HUDEP-2 (cell line): ENCODE measurements at regions not wholly inside any gene's neighbourhood (a gene's known extent, or its start where the extent isn't known, plus 50 kb on each side); places are given as distances from the start of the nearest gene placed in this dataset.
"Not testable (repeated sequence)": the region's sequence is repeated elsewhere in the genome, so short reads cannot be mapped to it uniquely, and the experiment has no call there.

Source experiments
- DNase-seq, 76 experiments: peaks; one replicate each; lab custom pipeline; 2025; ENCODE audit not compliant: unreplicated experiment in 76 of 76; lab: John Stamatoyannopoulos, UW

DNA sequence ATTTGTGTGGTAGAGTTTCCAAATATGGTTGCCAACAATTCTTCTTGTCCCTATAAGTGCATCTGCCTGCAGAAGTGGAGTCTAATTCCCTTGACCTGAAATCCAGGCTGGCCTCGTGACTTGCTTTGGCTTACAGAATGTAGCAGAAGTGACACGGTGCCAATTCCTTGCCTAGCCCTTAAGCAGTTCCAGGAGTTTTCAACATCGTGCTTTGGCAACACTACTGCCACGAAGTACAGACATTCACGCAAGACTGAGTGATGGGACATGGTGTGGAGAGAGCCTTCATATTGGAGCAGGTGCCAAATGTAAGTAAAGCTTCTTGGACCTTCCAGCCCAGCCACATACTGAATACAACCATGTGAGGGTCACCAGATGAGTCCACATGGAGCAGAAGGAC, 92.9 kb upstream of the NEK6 start:
- no peak for DNase-seq

DNA sequence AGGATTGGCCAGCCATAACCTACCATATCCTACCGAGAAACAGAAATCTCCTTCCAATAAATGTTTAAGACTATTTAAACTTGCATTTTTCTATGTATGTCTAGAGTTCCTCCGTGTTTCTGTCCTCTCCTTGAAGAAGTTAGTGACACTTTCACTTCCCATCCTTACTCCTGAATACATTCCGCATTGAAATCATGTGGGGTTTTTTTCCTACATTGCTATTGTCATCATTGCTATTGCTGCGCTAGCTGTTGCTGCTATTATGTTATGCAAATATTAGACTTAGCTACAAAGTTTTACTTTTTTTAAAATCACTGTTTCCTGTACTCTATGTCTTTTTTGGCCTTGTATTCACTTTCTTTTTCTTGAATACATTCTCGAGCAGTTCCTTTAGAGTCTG, 83.3 kb upstream of the NEK6 start:
- DNase-seq: no peak

DNA sequence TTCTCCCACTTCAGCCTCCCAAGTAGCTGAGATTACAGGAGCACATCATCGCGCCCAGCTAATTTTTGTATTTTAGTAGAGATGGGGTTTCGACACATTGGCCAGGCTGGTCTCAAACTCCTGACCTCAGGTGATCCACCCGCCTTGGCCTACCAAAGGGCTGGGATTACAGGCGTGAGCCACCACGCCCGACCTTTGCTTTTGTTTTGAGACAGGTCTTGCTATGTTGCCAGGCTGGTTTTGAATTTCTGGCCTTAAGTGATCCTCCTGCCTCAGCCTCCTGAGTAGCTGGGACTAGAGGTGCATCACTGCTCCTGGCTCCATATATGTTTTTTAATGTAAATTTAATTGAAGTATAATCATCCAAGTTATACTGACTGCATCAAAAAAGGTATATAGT, 80.2 kb upstream of the NEK6 start:
- DNase-seq: not testable (repeated sequence)

DNA sequence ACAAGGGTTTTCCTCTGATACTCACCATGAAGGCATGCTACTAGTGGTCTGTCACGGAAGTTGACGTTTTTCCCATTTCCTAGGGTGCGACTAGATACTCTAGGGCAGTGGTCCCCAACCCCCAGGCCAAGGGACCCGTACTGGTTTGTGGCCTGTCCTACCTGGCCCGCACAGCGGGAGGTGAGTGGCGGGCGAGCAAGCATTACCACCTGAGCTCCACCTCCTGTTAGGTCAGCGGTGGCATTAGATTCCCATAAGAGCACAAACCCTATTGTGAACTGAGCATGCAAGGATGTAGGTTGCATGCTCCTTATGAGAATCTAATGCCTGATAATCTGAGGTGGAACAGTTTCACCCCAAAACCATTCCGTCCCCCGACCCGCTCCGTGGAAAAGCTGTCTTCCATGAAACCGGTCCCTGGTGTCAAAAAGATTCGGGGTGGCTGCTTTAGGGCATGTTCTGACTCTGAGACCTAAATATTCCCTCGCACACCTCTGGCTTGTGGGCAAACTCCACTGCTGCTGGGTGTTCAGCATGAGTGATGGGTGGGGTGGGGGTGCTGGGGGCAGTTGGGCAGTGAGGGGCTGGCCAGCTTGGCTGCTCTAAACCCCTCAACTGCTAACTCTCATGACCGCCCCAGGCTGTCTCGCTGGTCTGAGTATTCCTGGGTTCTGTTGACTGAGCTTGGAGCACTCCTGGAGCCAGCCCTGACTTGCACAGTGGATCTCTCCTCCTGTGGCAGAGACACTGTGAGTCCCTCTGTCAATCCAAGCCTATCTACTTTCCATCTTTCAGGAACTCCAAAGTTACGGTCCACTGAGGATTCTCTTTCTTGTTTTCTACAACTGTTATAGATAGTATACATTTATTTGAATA, 78.3 kb upstream of the NEK6 start:
- no peak for DNase-seq

DNA sequence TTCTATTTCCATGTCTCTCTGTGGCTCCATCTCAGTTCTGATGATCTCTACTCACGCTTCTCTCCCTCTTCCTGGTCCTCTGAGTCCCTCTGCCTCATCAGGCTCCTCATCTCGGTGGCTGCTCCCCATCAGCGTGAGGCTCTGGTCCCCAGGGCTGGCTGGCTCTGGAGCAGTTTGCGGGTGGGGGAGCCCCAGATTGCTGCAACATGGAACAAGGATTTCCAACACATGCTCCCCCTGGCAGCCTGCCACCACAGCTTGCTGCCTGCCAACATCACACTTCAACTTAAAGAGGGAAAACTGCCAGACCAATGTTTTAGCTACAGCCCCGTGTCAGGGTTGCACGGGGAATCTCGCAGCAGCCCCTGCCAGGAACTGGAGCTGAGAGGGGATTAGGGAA, 77.2 kb upstream of the NEK6 start:
- peak in 1 of 76 experiments; percentile 6 for DNase-seq

DNA sequence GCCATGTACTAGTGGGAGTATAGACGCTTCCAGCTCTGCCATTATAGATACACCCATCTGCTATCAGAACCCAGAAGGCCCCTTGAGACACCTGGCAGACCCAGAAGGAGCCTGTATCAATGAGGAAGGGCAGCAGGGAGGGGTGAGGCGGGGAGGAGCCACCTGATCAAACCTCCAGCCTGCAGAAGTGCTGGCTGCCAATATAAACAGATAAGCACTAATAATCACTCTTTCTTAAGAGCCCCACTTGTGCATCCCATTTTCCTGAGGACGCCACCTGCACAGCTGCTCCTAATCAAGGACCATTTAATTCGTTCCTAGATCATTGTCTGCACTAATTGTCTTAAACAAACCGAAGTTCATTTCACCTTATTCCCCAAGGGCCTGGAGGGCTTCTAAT, 75.0 kb upstream of the NEK6 start:
- no peak for DNase-seq

DNA sequence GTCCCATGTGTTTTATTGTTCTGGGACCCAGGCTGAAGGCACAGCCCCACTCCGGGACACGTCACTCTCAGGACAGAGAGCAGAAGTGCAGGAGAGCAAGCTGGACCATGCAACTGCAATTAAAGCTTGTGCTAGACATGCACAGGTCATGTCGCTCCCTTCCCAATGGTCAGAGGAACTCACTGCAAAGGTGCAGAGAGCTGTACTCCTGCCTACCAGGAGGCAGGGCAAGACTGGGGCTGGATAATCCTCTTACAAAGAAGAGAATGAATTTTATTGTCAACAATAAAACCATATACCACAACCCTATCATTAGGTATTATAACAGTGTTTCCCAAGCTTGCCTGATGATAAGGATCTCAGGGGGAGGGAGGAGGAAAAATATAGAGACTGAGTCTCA, 74.0 kb upstream of the NEK6 start:
- DNase-seq: no peak

DNA sequence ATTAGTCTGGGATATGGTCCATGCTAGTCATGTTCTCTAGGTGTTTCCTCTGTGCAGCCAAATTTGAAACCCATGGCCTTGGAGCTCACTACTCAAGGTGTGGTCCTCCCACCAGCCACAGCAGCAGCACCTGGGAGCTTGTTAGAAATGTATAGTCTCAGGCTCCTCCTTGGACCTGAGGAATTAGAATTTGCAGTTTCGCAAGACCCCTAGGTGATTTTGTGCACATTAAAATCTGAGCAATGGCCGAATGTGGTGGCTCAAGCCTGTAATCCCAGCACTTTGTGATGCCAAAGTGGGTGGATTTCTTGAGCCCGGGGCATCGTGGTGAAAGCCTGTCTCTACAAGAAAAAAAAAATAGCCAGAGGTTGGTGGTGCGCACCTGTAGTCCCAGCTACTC, 72.3 kb upstream of the NEK6 start:
- no peak for DNase-seq

DNA sequence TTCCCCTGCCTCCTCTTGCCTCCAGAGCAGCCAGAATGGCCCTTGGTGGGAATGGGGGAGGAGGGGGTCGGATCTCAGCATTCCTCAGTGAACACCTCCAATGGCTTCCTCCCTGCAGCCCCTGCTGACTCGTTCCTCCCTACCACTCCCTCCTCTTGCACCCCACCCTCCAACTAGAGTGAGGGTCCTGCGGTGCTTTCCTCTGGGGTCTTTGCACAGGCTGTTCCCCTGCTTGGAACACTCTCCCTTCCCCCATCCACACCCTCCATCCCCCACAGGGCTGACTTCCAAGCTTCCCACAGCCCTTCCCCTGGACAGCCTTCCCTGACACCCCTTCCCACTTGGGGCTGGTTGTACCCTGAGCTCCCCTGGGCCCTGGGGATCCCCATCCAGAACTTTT, 70.4 kb upstream of the NEK6 start:
- no peak for DNase-seq

DNA sequence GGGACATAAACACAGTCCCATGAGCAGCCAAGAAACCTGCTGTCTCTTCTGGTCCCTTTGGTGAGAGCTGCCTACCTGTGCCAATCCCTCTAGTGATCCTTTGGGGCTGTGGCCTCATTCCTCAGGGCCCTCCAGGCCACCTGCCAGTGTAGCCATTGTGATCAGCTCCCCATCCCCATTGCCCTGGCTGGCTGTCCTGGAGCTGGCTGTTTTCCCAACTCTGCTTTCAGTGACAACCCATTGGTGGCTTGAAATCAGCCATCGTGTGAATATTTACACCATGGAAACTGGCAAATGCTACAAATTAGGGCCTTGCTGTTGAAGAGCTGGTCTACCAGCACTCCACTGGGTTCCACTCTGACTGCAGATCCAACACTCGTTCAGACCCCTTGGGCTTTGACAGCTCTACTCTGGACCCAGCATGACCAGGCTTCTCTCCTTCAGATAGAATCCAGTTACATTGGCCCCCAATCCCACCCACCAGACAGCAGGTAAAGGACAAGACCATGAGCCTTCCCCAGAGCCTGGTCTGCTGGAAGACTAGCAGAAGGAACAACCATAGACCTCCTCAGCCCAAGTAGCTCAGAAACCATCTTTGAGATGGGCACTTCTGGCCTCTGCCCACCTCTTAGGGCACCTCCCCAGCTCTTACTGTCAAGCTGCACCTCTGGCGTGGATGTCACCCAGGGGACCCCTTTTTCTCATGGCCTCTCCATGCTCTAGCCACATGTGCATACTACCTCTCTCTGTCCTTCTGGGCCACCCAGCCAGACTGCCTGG, 69.2 kb upstream of the NEK6 start:
- DNase-seq: no peak

DNA sequence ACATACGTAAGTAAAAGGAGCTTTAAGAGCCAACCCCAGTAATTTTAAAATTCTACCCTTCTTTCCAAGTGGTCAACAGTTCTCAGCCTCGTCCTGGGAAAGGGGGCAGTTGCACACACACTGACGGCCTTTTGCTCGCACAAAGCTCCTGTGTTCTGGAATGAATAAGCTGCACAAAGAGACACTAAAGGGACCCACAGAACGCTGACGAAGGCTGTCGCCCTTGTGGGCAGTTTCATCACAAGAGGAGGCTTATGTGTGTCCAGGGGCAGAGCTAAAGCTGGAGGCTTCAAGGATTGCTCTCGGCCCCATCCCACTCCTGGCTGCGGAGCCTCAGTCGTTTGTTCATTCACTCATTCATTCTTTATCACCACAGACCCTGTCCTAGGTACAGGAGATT, 67.0 kb upstream of the NEK6 start:
- DNase-seq: no peak

DNA sequence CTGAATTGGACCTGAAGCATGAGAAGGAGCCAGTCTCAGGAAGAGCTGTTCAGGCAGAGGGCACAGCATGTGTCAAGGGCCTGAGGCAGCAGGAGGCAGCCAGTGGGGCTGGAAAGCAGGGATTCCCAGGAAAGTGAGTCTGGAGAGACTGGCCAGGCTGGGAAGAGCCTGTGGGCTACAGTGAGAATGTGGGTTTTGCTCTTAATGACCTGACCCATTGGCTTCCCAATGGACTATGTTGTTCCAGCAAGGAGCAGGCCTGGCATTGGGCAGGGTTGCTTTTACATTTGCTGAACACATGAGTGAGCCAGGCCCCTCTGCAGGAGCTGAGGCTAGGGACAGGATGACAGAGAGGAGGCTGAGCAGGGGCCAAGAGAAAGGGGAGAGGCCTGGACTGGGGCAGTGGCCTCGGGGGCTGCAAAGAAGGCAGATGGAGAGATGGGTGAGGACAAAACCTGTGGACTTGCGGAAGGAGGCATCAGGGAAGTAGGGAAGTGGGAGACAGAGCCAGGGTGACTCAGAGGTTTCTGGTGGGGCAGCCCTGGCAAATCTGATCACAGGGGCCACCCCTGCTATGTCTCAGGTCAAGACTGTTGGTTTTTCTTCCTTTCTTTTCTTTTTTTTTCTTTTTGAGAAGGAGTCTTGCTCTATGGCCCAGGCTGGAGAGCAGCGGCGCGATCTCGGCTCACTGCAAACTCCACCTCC, 65.9 kb upstream of the NEK6 start:
- DNase-seq: no peak

DNA sequence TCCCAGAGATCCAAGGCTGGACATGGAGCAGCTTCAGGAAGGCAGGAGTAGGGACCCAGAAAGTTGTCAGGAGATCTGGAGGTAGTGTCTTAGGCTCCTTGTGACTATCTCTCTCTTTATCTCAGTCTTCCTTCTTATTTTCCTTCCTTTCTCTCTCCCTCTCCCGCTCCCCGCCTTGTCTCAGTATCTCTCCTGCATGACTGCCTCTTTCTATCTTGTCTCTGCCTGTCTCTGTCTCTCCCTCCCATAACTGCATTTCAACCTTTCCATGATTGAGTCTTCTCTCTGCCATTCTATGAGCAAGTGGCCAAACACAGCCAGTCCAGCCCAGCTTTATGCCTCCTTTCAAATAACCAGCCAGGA, 61.0 kb upstream of the NEK6 start:
- no peak for DNase-seq

DNA sequence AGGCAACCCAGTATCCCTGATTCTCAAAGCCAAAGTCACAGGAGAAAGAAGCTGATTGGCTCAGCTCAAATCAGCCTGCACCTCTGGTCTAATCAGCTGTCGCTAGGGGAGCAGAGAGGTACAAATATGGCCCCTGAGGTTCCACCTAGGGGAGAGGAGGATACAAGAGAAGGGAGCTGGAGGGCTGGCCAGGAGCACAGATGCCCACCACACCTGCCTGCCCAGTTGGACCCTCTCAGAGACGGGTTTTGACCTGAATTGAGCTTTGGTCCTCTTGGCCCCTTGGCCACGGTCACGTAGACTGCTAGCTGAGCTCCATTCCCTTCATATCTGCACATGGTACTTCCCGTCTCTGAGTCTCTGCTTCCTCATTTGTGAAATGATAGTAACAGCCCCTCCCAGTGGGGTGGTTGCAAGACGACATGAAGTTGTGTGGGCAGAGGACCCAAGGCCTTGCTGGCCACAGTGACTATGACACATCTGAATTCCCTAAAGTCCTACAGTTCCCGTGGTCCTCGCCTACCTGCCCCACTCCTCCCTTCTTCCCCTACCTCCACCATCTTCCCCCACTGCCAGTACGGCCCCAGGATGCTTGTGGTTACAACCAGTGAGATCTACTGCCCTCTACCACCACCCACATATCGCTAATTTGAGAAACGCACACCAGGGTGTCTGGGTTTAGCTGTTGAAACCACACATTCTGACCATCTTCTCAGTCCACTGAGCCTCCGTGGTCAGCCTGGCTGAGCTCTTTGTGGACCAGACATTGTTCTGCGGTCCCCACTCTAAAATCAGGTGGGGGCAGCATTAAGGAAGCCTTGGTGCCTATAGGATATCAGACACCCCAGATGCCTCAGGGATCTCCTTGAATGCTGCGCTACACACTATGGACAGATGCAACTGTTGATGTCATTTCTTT, 60.3 kb upstream of the NEK6 start:
- peak in 6 of 76 experiments; percentile 1 to 18 (median 8) for DNase-seq

DNA sequence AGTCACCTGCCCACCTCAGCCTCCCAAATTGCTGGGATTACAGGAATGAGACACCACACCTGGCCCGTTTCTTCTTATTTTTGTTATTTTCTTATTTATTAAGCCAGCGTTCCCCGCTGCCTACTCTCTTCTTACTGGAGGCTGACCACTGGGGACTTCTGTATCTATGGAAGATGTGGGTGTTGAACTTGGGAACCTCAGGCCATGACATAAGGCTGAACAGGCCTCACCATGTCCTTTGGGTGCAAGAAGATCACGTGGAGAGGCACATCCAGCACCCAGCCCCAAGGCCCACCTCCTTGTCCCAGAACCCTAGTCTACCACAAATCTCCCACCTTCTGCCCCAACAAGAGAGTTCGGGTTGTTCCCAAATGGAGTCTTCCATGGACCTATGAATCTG, 59.4 kb upstream of the NEK6 start:
- DNase-seq: no peak

DNA sequence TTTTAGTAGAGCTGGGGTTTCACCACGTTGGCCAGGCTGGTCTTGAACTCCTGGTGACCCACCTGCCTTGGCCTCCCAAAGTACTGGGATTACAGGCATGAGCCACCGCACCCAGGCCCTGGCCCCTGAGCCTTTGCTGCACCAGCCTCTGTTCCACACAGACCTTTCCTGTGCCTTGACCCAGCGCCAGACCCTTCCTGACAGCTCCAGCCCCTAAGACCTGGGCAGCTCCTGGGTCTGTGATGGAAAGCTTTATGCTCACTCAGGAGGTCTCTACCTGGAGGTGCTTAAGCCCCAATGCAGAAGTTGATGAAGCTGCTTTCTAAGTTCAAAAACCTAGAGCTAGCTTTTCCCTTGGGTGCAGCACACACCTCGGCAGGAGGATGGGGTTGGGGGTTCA, 58.8 kb upstream of the NEK6 start:
- no peak for DNase-seq

DNA sequence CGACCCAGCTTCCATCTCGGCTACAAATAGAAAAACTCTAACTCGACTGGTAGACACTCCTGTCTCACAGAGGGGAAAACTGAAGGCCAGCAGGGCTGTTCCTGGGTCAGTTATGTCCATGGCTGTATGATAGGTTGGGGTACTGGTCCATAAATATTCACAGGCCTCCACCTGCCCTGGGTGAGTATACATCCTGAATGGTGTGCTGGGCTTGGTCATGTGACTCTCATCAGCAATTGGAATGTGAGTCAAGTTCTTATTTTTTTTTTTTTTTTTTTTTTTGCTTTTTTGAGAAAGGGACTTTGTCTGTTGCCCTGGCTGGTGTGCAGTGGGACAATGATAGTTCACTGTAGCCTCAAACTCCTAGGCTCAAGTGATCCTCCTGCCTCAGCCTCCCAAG, 58.3 kb upstream of the NEK6 start:
- DNase-seq: no peak

DNA sequence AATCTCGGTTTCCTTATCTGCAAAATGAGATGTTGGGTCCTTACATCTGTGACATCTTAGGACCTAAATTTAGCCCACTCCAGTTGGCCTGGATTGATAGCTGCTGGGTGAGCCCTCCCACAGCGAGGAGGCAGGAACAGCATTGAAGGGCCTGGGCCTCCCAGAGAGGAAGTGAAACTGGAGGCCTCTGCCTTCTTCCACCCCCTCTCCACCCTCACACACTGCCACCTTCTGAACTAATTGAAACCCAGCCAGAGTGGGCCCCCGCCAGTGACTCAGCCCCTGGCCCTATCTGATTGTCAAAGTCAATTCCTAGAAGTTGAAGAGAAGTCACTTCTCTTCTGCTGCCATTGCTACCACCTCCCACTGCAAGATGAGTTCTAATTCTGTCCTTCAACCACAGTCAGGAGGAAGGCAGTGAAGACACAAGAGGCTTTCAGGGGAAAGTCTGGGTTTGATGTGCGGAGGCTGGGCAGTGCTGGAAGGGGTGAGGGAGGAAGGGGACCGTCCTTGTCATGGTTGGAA, 55.2 kb upstream of the NEK6 start:
- peak in 74 of 76 experiments; percentile 6 to 97 (median 82) for DNase-seq

DNA sequence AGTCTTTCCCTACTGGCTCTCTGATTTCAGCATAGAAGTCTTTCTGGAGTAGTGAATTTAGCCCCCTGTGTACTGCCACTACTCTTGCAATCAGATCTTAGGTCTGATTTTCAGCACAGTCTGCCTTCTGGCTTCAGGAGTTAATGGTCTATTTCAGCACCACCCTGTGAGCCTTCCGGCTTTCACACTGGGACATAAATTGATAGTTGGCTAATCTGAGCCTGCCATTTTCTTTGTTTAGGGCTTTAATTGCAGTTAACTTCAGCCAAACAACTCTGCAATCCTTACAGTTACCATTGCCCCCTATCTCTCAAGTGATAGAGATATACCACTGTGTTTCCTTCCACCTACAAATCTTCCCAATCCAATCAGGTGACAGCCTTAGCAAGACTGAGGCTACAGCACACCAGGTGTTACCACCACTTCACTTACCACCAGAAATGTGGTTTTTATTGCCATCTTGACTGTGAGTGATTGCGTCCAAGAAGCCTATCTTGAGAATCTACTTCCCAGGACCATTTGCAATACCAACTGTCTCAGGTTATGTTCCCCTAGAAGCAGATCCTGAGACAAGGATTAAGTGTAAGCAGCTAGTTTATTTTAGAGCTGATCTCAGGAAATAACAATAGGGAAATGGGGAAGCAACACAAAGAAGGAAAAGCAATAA, 51.9 kb upstream of the NEK6 start:
- no peak for DNase-seq

DNA sequence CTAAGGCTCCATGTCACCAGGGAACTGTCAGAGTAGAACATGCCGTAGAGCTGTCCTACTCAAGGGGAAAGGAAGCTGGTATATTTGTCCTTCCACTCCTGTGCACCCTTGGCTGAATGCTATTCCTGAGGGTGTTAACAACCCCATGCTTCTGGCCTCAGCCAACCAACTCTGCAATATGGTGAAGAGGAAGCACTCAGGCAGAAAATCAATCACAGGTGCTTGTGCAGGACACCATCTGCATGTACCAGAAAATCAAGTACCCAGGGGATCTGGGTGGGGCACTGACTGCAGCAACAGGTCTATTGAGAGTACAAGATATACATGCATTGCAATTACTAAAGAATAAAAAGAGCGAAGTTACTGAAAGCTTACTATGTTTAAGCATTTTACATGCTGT, 51.4 kb upstream of the NEK6 start:
- no peak for DNase-seq
